Astrocyte (in vitro differentiated cells and primary cell): ENCODE measurements at regions not wholly inside any gene's neighbourhood (a gene's known extent, or its start where the extent isn't known, plus 50 kb on each side); places are given as distances from the start of the nearest gene placed in this dataset.

ENCODE experiments used
- DNase-seq: peaks from one replicate; pipeline ENCODE4 v3.0.0-alpha.2; 2010; ENCODE audit warnings: low read depth
- FAIRE-seq: peaks from 2 replicates; lab custom pipeline; 2011; peaks lifted over from hg19 to GRCh38; lab: Jason Lieb, UNC
- H2AFZ ChIP-seq: 2 replicates; pipeline ENCODE4 v1.6.0; 2012; ENCODE audit warnings: low read depth, low read length, inconsistent platforms
- H3K27ac ChIP-seq: 2 replicates; pipeline ENCODE4 v1.5.1; 2011; ENCODE audit warnings: low read depth, low read length, inconsistent platforms
- H3K27me3 ChIP-seq: 2 replicates; pipeline ENCODE4 v1.6.0; 2011; ENCODE audit warnings: low read length, inconsistent platforms; ENCODE audit not compliant: insufficient read depth
- H3K36me3 ChIP-seq: 2 replicates; pipeline ENCODE4 v1.5.1; 2011; ENCODE audit warnings: low read length, inconsistent platforms; ENCODE audit not compliant: insufficient read depth
- H3K4me1 ChIP-seq: 2 replicates; pipeline ENCODE4 v1.5.1; 2011; ENCODE audit warnings: low read length, inconsistent platforms; ENCODE audit not compliant: insufficient read depth
- H3K4me2 ChIP-seq: 2 replicates; pipeline ENCODE4 v1.6.0; 2012; ENCODE audit warnings: low read length, inconsistent platforms
- H3K4me3 ChIP-seq: 2 replicates; pipeline ENCODE4 v1.5.1; 2011; ENCODE audit warnings: low read depth, mild to moderate bottlenecking, low read length, inconsistent platforms; ENCODE audit not compliant: insufficient read depth
- H3K79me2 ChIP-seq: 2 replicates; pipeline ENCODE4 v1.6.0; 2012; ENCODE audit warnings: mild to moderate bottlenecking, low read length, inconsistent platforms; ENCODE audit not compliant: insufficient read depth
- H3K9ac ChIP-seq: 2 replicates; pipeline ENCODE4 v1.6.0; 2012; ENCODE audit warnings: mild to moderate bottlenecking, low read length, inconsistent platforms
- H3K9me3 ChIP-seq: 2 replicates; pipeline ENCODE4 v1.5.1; 2012; ENCODE audit warnings: low read depth, mild to moderate bottlenecking, low read length, inconsistent platforms; ENCODE audit not compliant: insufficient read depth
- H4K20me1 ChIP-seq: 2 replicates; pipeline ENCODE4 v1.6.0; 2012; ENCODE audit warnings: low read length, inconsistent platforms; ENCODE audit not compliant: insufficient read depth
- H3K27ac Mint-ChIP-seq: one replicate; pipeline ENCODE4 v1.8.0; 2021; ENCODE audit warnings: mild to moderate bottlenecking, mixed read lengths; ENCODE audit not compliant: unreplicated experiment
- H3K27me3 Mint-ChIP-seq: one replicate; pipeline ENCODE4 v1.8.0; 2021; ENCODE audit warnings: low read depth, mixed read lengths; ENCODE audit not compliant: unreplicated experiment
- H3K36me3 Mint-ChIP-seq: one replicate; pipeline ENCODE4 v1.8.0; 2021; ENCODE audit warnings: low read depth, mixed read lengths; ENCODE audit not compliant: unreplicated experiment
- H3K4me1 Mint-ChIP-seq: one replicate; pipeline ENCODE4 v1.8.0; 2021; ENCODE audit warnings: low read depth, mixed read lengths; ENCODE audit not compliant: unreplicated experiment
- H3K4me3 Mint-ChIP-seq: one replicate; pipeline ENCODE4 v1.8.0; 2021; ENCODE audit warnings: mild to moderate bottlenecking, moderate library complexity, mixed read lengths; ENCODE audit not compliant: unreplicated experiment
- H3K9me3 Mint-ChIP-seq: one replicate; pipeline ENCODE4 v1.8.0; 2021; ENCODE audit warnings: mild to moderate bottlenecking, mixed read lengths; ENCODE audit not compliant: unreplicated experiment
- EZH2 ChIP-seq: IDR thresholded peaks from 2 replicates; pipeline ENCODE4 v1.6.1; 2012; ENCODE audit warnings: mild to moderate bottlenecking, low read length, inconsistent platforms; ENCODE audit not compliant: insufficient read depth
- TF ChIP-seq, protein P1 (sequence below): IDR thresholded peaks from 2 replicates; pipeline ENCODE4 v1.5.1; 2011; ENCODE audit warnings: low read depth, mild to moderate bottlenecking, inconsistent platforms, low read length, moderate library complexity; ENCODE audit not compliant: insufficient read depth

DNA sequence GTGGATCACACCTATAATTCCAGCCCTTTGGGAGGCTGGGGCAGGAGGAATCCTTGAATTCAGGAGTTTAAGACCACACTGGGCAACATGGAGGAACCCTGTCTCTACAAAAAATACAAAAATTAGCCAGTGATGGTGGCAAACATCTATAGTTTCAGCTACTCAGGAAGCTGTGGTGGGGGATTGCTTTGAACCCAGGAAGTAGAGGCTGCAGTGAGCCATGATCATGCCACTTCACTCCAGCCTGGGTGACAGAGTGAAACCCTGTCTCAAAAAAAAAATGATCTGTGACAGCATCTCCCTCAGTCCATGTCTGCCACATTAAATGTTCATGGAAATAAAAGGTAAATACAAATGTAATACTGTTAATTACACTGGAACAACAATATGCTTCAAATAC is 121.4 kb upstream of the COL5A2 start:
- no peaks in the 10 kb centered on the region for H4K20me1 ChIP-seq
- H3K36me3 ChIP-seq = no peaks in the 10 kb centered on the region
- H3K4me2 ChIP-seq = no peak overlapping the region
- no peak for DNase-seq
- no peaks in the 10 kb centered on the region for H3K27me3 ChIP-seq
- H3K4me3 ChIP-seq = no peak overlapping the region
- no peaks in the 10 kb centered on the region for H3K9me3 Mint-ChIP-seq
- H3K4me3 Mint-ChIP-seq = no peak overlapping the region
- no peak overlapping the region for H3K27ac ChIP-seq
- H3K9me3 ChIP-seq = no peaks in the 10 kb centered on the region
- no peak overlapping the region for H2AFZ ChIP-seq
- no peak for FAIRE-seq
- peak overlapping the region; percentile 31 for H3K27ac Mint-ChIP-seq
- H3K4me1 ChIP-seq = peaks cover 22% of the 10 kb centered on the region
- no peaks in the 10 kb centered on the region for H3K27me3 Mint-ChIP-seq
- H3K36me3 Mint-ChIP-seq = no peaks in the 10 kb centered on the region
- H3K79me2 ChIP-seq = no peaks in the 10 kb centered on the region
- H3K9ac ChIP-seq = no peak overlapping the region
- peaks cover 31% of the 10 kb centered on the region for H3K4me1 Mint-ChIP-seq
- TF ChIP-seq, protein P1, sequence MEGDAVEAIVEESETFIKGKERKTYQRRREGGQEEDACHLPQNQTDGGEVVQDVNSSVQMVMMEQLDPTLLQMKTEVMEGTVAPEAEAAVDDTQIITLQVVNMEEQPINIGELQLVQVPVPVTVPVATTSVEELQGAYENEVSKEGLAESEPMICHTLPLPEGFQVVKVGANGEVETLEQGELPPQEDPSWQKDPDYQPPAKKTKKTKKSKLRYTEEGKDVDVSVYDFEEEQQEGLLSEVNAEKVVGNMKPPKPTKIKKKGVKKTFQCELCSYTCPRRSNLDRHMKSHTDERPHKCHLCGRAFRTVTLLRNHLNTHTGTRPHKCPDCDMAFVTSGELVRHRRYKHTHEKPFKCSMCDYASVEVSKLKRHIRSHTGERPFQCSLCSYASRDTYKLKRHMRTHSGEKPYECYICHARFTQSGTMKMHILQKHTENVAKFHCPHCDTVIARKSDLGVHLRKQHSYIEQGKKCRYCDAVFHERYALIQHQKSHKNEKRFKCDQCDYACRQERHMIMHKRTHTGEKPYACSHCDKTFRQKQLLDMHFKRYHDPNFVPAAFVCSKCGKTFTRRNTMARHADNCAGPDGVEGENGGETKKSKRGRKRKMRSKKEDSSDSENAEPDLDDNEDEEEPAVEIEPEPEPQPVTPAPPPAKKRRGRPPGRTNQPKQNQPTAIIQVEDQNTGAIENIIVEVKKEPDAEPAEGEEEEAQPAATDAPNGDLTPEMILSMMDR = no peak
- TF ChIP-seq EZH2 = no peak

DNA sequence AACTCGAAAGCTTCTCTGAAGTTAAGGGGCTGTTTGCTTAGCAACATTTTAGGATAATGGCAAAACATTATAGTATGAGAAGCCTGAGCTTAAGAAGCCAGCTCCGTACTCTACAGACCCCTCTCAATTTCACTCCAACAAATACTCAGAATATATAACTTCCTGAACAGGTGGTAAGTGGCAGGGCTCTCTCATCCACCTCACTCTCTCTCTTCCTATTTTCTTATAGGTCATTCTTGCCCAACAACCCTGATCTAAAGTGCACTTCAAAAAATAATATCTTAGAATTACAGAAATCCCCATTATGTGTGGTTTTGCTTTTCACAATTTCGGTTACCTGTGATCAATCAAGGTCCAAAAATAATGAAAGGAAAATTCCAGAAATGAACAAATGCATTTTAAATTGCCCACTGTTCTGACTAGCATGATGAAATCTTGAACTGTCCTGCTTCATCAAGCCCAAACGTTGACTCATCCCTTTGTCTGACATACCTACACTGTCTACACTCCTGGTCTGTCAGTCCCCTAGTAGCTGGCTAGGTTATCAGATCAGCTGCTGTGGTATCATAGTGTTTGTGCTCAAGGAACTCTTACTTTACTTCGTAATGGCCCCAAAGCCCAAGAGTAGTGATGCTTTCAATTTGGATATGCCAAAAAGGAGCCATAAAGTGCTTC is 122.8 kb upstream of the COL5A2 start:
- H2AFZ ChIP-seq = no peak overlapping the region
- H3K36me3 ChIP-seq = no peaks in the 10 kb centered on the region
- peak; percentile 40 for DNase-seq
- no peaks in the 10 kb centered on the region for H3K9me3 ChIP-seq
- TF ChIP-seq, protein P1 = no peak
- no peak for TF ChIP-seq EZH2
- Mint-ChIP-seq H3K27me3 (no peaks in the 10 kb centered on the region), H3K4me1 (peaks cover 26% of the 10 kb centered on the region), H3K4me3 (no peak overlapping the region), H3K27ac (peak overlapping the region; percentile 90), H3K36me3 (no peaks in the 10 kb centered on the region), H3K9me3 (no peaks in the 10 kb centered on the region)
- no peak overlapping the region for H3K4me3 ChIP-seq
- FAIRE-seq = peak; percentile 43
- no peaks in the 10 kb centered on the region for H4K20me1 ChIP-seq
- no peak overlapping the region for H3K4me2 ChIP-seq
- H3K27me3 ChIP-seq = no peaks in the 10 kb centered on the region
- no peak overlapping the region for H3K9ac ChIP-seq
- no peaks in the 10 kb centered on the region for H3K79me2 ChIP-seq
- peaks cover 14% of the 10 kb centered on the region for H3K4me1 ChIP-seq
- no peak overlapping the region for H3K27ac ChIP-seq

DNA sequence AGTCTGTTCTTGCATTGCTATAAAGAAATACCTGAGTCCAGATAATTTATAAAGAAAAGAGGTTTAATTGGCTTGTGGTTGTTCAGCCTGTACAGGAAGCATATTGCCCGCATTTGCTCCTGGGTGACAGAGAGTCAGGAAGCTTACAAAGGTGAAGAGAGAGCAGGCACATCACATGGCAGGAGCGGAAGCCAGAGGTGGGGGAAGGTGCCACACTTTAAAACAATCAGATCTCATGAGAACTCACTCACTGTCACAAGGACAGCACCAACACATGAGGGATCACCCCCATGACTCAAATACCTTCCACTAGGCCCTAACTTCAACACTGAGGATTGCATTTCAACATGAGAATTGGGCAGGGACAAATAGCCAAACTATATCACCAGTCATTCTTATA is 124.8 kb upstream of the COL5A2 start:
- H3K27me3 ChIP-seq = no peaks in the 10 kb centered on the region
- no peak overlapping the region for H2AFZ ChIP-seq
- TF ChIP-seq, protein P1 = no peak
- no peak for TF ChIP-seq EZH2
- H3K4me3 Mint-ChIP-seq = no peak overlapping the region
- H3K27ac Mint-ChIP-seq = no peak overlapping the region
- DNase-seq = no peak
- FAIRE-seq = no peak
- no peaks in the 10 kb centered on the region for H4K20me1 ChIP-seq
- no peaks in the 10 kb centered on the region for H3K27me3 Mint-ChIP-seq
- no peaks in the 10 kb centered on the region for H3K4me1 ChIP-seq
- H3K9me3 Mint-ChIP-seq = no peaks in the 10 kb centered on the region
- H3K27ac ChIP-seq = no peak overlapping the region
- no peaks in the 10 kb centered on the region for H3K36me3 ChIP-seq
- no peaks in the 10 kb centered on the region for H3K9me3 ChIP-seq
- H3K9ac ChIP-seq = no peak overlapping the region
- H3K36me3 Mint-ChIP-seq = no peaks in the 10 kb centered on the region
- H3K4me2 ChIP-seq = no peak overlapping the region
- H3K79me2 ChIP-seq = no peaks in the 10 kb centered on the region
- H3K4me3 ChIP-seq = no peak overlapping the region
- H3K4me1 Mint-ChIP-seq = peaks cover 16% of the 10 kb centered on the region
